H9 (cell line): ENCODE measurements at regions not wholly inside any gene's neighbourhood (a gene's known extent, or its start where the extent isn't known, plus 50 kb on each side); places are given as distances from the start of the nearest gene placed in this dataset.

ENCODE experiments used
- DNase-seq: peaks from one replicate; pipeline ENCODE4 v3.0.0-alpha.2; 2017
- H2AFZ ChIP-seq: one replicate; pipeline ENCODE4 v1.6.1; 2013; ENCODE audit warnings: mild to moderate bottlenecking, low read length, control low read depth, moderate library complexity
- H2AK5ac ChIP-seq: 2 replicates; pipeline ENCODE4 v1.6.1; 2013; ENCODE audit warnings: low read length, control low read depth, mixed read lengths; ENCODE audit not compliant: insufficient read length
- H2BK120ac ChIP-seq: one replicate; pipeline ENCODE4 v1.6.1; 2013; ENCODE audit warnings: low read depth, mild to moderate bottlenecking, low read length, control low read depth, inconsistent platforms; ENCODE audit not compliant: poor library complexity, severe bottlenecking
- H2BK12ac ChIP-seq: 2 replicates; pipeline ENCODE4 v1.6.1; 2013; ENCODE audit warnings: low read length, control low read depth, mixed read lengths, low read depth; ENCODE audit not compliant: insufficient read length
- H2BK15ac ChIP-seq: 2 replicates; pipeline ENCODE4 v1.6.1; 2013; ENCODE audit warnings: low read depth, low read length, control low read depth
- H2BK20ac ChIP-seq: one replicate; pipeline ENCODE4 v1.6.1; 2013; ENCODE audit warnings: low read depth, mild to moderate bottlenecking, low read length, control low read depth, inconsistent platforms; ENCODE audit not compliant: poor library complexity, severe bottlenecking
- H2BK5ac ChIP-seq: 2 replicates; pipeline ENCODE4 v1.6.1; 2013; ENCODE audit warnings: low read length, control low read depth, mixed read lengths; ENCODE audit not compliant: insufficient read length
- H3K14ac ChIP-seq: 2 replicates; pipeline ENCODE4 v1.6.1; 2013; ENCODE audit warnings: low read length, control low read depth; ENCODE audit not compliant: insufficient read depth
- H3K18ac ChIP-seq: 2 replicates; pipeline ENCODE4 v1.6.1; 2013; ENCODE audit warnings: low read depth, mild to moderate bottlenecking, mixed read lengths, low read length, control low read depth; ENCODE audit not compliant: insufficient read length
- H3K23ac ChIP-seq: 2 replicates; pipeline ENCODE4 v1.6.1; 2013; ENCODE audit warnings: low read length, control low read depth, mixed read lengths, low read depth; ENCODE audit not compliant: insufficient read length
- H3K23me2 ChIP-seq: 2 replicates; pipeline ENCODE4 v1.6.1; 2013; ENCODE audit warnings: low read depth, mild to moderate bottlenecking, mixed read lengths, low read length, control low read depth; ENCODE audit not compliant: insufficient read length, poor library complexity, severe bottlenecking
- H3K27ac ChIP-seq: 2 replicates; pipeline ENCODE4 v1.5.1; 2013; ENCODE audit warnings: low read length, control low read depth, mixed read lengths, low read depth; ENCODE audit not compliant: insufficient read length
- H3K27me3 ChIP-seq: 2 replicates; pipeline ENCODE4 v1.6.1; 2013; ENCODE audit warnings: low read length, control low read depth, inconsistent platforms; ENCODE audit not compliant: insufficient read depth
- H3K4ac ChIP-seq: 2 replicates; pipeline ENCODE4 v1.6.1; 2013; ENCODE audit warnings: low read depth, mild to moderate bottlenecking, control low read depth, inconsistent platforms, low read length, moderate library complexity
- H3K4me1 ChIP-seq: 2 replicates; pipeline ENCODE4 v1.6.1; 2013; ENCODE audit warnings: low read length, control low read depth, inconsistent platforms; ENCODE audit not compliant: insufficient read depth
- H3K4me2 ChIP-seq: 2 replicates; pipeline ENCODE4 v1.6.1; 2013; ENCODE audit warnings: low read length, control low read depth, mixed read lengths; ENCODE audit not compliant: insufficient read length, insufficient read depth
- H3K56ac ChIP-seq: 2 replicates; pipeline ENCODE4 v1.6.1; 2013; ENCODE audit warnings: low read depth, mild to moderate bottlenecking, mixed read lengths, low read length, control low read depth; ENCODE audit not compliant: insufficient read length
- H3K79me1 ChIP-seq: 2 replicates; pipeline ENCODE4 v1.6.1; 2013; ENCODE audit warnings: low read depth, mild to moderate bottlenecking, moderate library complexity, low read length, control low read depth, inconsistent platforms; ENCODE audit not compliant: insufficient read depth, poor library complexity, severe bottlenecking
- H3K79me2 ChIP-seq: 2 replicates; pipeline ENCODE4 v1.6.1; 2013; ENCODE audit warnings: low read length, control low read depth, inconsistent platforms; ENCODE audit not compliant: insufficient read depth
- H3K9ac ChIP-seq: 2 replicates; pipeline ENCODE4 v1.6.1; 2013; ENCODE audit warnings: low read length, control low read depth, mixed read lengths; ENCODE audit not compliant: insufficient read length; ENCODE audit errors: extremely low read depth
- H3K9me3 ChIP-seq: one replicate; pipeline ENCODE4 v1.6.1; 2013; ENCODE audit warnings: low read depth, low read length, inconsistent platforms; ENCODE audit not compliant: control insufficient read depth
- H3T11ph ChIP-seq: one replicate; pipeline ENCODE4 v1.6.1; 2013; ENCODE audit warnings: mild to moderate bottlenecking, low read length, control low read depth, inconsistent platforms
- H4K20me1 ChIP-seq: one replicate; pipeline ENCODE4 v1.6.1; 2013; ENCODE audit not compliant: control insufficient read depth, insufficient read length, insufficient read depth
- H4K5ac ChIP-seq: 2 replicates; pipeline ENCODE4 v1.6.1; 2013; ENCODE audit warnings: low read depth, mild to moderate bottlenecking, mixed read lengths, low read length, control low read depth; ENCODE audit not compliant: insufficient read length
- H4K8ac ChIP-seq: replicated peaks from 2 replicates; pipeline ENCODE4 v1.6.1; 2013; ENCODE audit warnings: low read length, control low read depth, mixed read lengths, low read depth; ENCODE audit not compliant: insufficient read length
- H4K91ac ChIP-seq: 2 replicates; pipeline ENCODE4 v1.6.1; 2013; ENCODE audit warnings: low read depth, mild to moderate bottlenecking, moderate library complexity, mixed read lengths, low read length, control low read depth; ENCODE audit not compliant: insufficient read length
- H3K27ac Mint-ChIP-seq, 3 experiments: 2 replicates in 2 of 3; 3 replicates in 1 of 3; pipeline ENCODE4 v1.8.0; 2020 to 2021; ENCODE audit warnings: mixed read lengths in 3 of 3, mild to moderate bottlenecking in 1 of 3, moderate library complexity in 1 of 3
- H3K27me3 Mint-ChIP-seq: 2 replicates; pipeline ENCODE4 v1.8.0; 2021; ENCODE audit warnings: low read depth, mild to moderate bottlenecking, moderate library complexity, mixed read lengths
- H3K36me3 Mint-ChIP-seq, 3 experiments: 2 replicates in 2 of 3; 3 replicates in 1 of 3; pipeline ENCODE4 v1.8.0; 2020 to 2021; ENCODE audit warnings: low read depth in 3 of 3, mixed read lengths in 3 of 3; ENCODE audit not compliant: insufficient read depth in 1 of 3
- H3K4me1 Mint-ChIP-seq, 2 experiments: 2 replicates each; pipeline ENCODE4 v1.8.0; 2020; ENCODE audit warnings: mixed read lengths in 2 of 2
- H3K4me3 Mint-ChIP-seq, 2 experiments: 2 replicates in 1 of 2; 3 replicates in 1 of 2; pipeline ENCODE4 v1.8.0; 2020 to 2021; ENCODE audit warnings: mild to moderate bottlenecking in 2 of 2, mixed read lengths in 2 of 2, moderate library complexity in 1 of 2
- H3K9me3 Mint-ChIP-seq, 2 experiments: 2 replicates in 1 of 2; 3 replicates in 1 of 2; pipeline ENCODE4 v1.8.0; 2020; ENCODE audit warnings: mild to moderate bottlenecking in 2 of 2, mixed read lengths in 2 of 2, moderate library complexity in 1 of 2
- CTCF ChIP-seq: fragments of 200-600 bp; sonication (generic); conservative IDR thresholded peaks from 3 replicates; pipeline ENCODE4 v1.8.0; 2021; ENCODE audit warnings: antibody characterized with exemption, mild to moderate bottlenecking
- WGBS: extraction: QIAGEN DNeasy Blood & Tissue Kit; methylation state at CpG from one replicate; pipeline ENCODE4 v1.1.7; 2013; ENCODE audit warnings: missing lambda C conversion rate, low lambda C conversion rate, mixed read lengths; ENCODE audit not compliant: insufficient read length; ENCODE audit errors: extremely low coverage; 5-methylcytosine and 5-hydroxymethylcytosine counted together

- no peak overlapping the region for H3K18ac ChIP-seq
- no peak overlapping the region for H2AFZ ChIP-seq
- no peak overlapping the region for H3K27ac ChIP-seq
- no peaks in the 10 kb centered on the region for H3K79me1 ChIP-seq
- no peak for DNase-seq
- no peak overlapping the region for H3K27ac Mint-ChIP-seq
- no peak overlapping the region for H2BK5ac ChIP-seq
- no peaks in the 10 kb centered on the region for H3K4me1 Mint-ChIP-seq
- H4K5ac ChIP-seq, result no peak overlapping the region
- H2BK15ac ChIP-seq, result no peak overlapping the region
- H2BK12ac ChIP-seq, result no peak overlapping the region
- 0 out of 7 replicates have a peak, but pooled peaks cover 0 to 4% (median 0%) of the 10 kb centered on the region in 3 experiments for H3K36me3 Mint-ChIP-seq
- no peak overlapping the region for H2AK5ac ChIP-seq
- H3K9me3 Mint-ChIP-seq, result peaks cover 3 to 5% of the 10 kb centered on the region in 2 experiments; a peak in 1 of 5 replicates
- no peak overlapping the region for H3K56ac ChIP-seq
- no peak overlapping the region for H3K4ac ChIP-seq
- no peaks in the 10 kb centered on the region for H3K27me3 Mint-ChIP-seq
- no peak overlapping the region for H4K8ac ChIP-seq
- no peaks in the 10 kb centered on the region for H3K27me3 ChIP-seq
- H3K23me2 ChIP-seq, result no peaks in the 10 kb centered on the region
- no peaks in the 10 kb centered on the region for H3K9me3 ChIP-seq
- no peak for TF ChIP-seq CTCF
- no peaks in the 10 kb centered on the region for H4K20me1 ChIP-seq
- H2BK120ac ChIP-seq, result no peak overlapping the region
- no peaks in the 10 kb centered on the region for H3K79me2 ChIP-seq
- H2BK20ac ChIP-seq, result no peak overlapping the region
- no peak overlapping the region for H3K14ac ChIP-seq
- H3K9ac ChIP-seq, result no peak overlapping the region
- no peak overlapping the region for H3K4me3 Mint-ChIP-seq
- no peak overlapping the region for H4K91ac ChIP-seq
- WGBS, result no CpG with 5 or more reads among the region's 4 CpGs
- H3K4me2 ChIP-seq, result no peak overlapping the region
- H3T11ph ChIP-seq, result no peak overlapping the region
- no peak overlapping the region for H3K23ac ChIP-seq
- no peaks in the 10 kb centered on the region for H3K4me1 ChIP-seq
Measured at GRCh38 chr5:155591273-155591672, 577.7 kb downstream of the KIF4B start.
